ENCODE measurements at regions not wholly inside any gene's neighbourhood (a gene's known extent, or its start where the extent isn't known, plus 50 kb on each side); places are given as distances from the start of the nearest gene placed in this dataset.

DNA sequence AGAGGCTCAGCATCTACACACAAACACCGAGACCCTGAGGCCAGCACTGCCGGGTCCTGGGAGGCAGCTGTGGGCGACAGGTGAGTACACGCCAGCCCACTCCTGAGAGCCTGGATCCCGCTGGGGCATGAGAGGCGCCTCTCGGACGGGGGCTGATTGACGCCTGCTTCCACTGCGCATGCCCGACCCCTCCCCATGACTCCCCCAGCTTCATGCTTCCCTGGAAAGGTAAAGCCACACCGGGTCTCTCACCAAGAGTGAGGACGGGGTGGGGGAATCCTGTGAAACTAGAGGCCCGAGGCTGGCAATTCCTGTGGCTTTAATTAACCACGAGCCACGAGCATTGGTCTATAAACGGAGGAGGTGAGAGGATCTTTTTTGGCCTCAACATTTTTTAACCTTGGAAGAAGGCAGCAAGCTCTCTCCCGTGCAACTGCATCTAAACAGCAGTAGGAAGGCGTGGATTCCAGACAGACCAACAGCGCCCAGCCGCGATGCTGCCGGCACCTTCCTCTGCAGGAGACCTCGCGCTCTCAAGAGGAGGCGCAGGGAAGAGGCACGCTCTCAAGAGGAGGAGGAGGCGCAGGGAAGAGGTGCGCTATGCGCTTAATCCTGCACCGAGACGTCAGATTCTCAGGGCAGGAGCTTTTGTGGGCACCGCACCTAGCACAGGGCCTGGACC is 71.8 kb upstream of the METRNL start:
- Histone ChIP-seq H4K20me1 (ENCODE audit: insufficient read depth) (no peaks in the 10 kb centered on the region), H3K9me2 (ENCODE audit: insufficient read depth) (no peaks in the 10 kb centered on the region), H3K36me3 (ENCODE audit: low read depth) (no peaks in the 10 kb centered on the region), H3K27me3 (ENCODE audit: insufficient read depth, low read depth) (no peaks in the 10 kb centered on the region), H3K79me2 (ENCODE audit: low read depth) (no peaks in the 10 kb centered on the region), H3K9me3 (ENCODE audit: insufficient read depth, low read depth) (no peaks in the 10 kb centered on the region), H3K4me2 (no peak overlapping the region), H2AFZ (no peak overlapping the region), H3K4me3 (no peak overlapping the region), H3K4me1 (replicated peaks; ENCODE audit: insufficient read depth) (no peaks in the 10 kb centered on the region), H3F3A (ENCODE audit: insufficient read depth, low read depth) (no peaks in the 10 kb centered on the region), H3K27ac (no peak overlapping the region)
- ChIA-PET CTCF (no interaction called here), POLR2A (ENCODE audit: unreplicated experiment) (no interaction called here)
- DNase-seq, result no peak
- TF ChIP-seq, protein P1, sequence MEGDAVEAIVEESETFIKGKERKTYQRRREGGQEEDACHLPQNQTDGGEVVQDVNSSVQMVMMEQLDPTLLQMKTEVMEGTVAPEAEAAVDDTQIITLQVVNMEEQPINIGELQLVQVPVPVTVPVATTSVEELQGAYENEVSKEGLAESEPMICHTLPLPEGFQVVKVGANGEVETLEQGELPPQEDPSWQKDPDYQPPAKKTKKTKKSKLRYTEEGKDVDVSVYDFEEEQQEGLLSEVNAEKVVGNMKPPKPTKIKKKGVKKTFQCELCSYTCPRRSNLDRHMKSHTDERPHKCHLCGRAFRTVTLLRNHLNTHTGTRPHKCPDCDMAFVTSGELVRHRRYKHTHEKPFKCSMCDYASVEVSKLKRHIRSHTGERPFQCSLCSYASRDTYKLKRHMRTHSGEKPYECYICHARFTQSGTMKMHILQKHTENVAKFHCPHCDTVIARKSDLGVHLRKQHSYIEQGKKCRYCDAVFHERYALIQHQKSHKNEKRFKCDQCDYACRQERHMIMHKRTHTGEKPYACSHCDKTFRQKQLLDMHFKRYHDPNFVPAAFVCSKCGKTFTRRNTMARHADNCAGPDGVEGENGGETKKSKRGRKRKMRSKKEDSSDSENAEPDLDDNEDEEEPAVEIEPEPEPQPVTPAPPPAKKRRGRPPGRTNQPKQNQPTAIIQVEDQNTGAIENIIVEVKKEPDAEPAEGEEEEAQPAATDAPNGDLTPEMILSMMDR (conservative IDR thresholded peaks at IDR 0.05), result no peak
- no peak for TF ChIP-seq EZH2 (IDR thresholded peaks at IDR 0.05; ENCODE audit: low read depth)
- intact Hi-C loops (cut with micrococcal nuclease; ENCODE audit: unreplicated experiment), result no loop called here
- BruUV-seq (replicated peaks), result no TSS peak

GRCh38 chr17:83008186-83008510 is 71.3 kb upstream of the METRNL start:
- CTCF ChIA-PET, result no interaction called here
- no TSS peak for BruUV-seq (replicated peaks)
- no peak for TF ChIP-seq EZH2 (IDR thresholded peaks at IDR 0.05; ENCODE audit: low read depth)
- TF ChIP-seq, protein P1 (conservative IDR thresholded peaks at IDR 0.05), result no peak

DNA sequence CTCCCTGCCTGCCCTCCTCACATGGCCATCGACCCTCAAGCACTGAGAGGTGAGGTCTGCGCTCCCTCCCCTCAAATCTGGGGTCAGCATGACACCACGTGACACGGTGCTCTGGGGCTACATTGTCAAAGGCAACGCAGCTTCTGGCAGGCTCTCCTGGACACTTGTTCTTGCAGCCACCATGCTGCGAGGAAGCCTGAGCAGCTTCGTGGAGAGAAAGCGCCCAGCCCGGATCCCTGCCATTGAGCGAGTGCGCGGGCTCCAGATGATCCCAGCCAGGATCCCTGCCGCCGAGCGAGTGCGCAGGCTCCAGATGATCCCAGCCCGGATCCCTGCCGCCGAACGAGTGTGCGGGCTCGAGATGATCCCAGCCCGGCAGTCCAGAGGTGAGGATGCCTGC is 70.9 kb upstream of the METRNL start:
- H4K20me1 ChIP-seq (ENCODE audit: insufficient read depth), result no peaks in the 10 kb centered on the region
- no peak overlapping the region for H3K27ac ChIP-seq
- H3K4me3 ChIP-seq, result no peak overlapping the region
- no peaks in the 10 kb centered on the region for H3K79me2 ChIP-seq (ENCODE audit: low read depth)
- H3K36me3 ChIP-seq (ENCODE audit: low read depth), result no peaks in the 10 kb centered on the region
- no peak overlapping the region for H3K4me2 ChIP-seq
- no peaks in the 10 kb centered on the region for H3F3A ChIP-seq (ENCODE audit: insufficient read depth, low read depth)
- DNase-seq, result no peak
- TF ChIP-seq EZH2 (IDR thresholded peaks at IDR 0.05; ENCODE audit: low read depth), result no peak
- TF ChIP-seq, protein P1 (conservative IDR thresholded peaks at IDR 0.05), result no peak
- ChIA-PET CTCF (no interaction called here), POLR2A (ENCODE audit: unreplicated experiment) (no interaction called here)
- H2AFZ ChIP-seq, result no peak overlapping the region
- no peaks in the 10 kb centered on the region for H3K9me3 ChIP-seq (ENCODE audit: insufficient read depth, low read depth)
- H3K27me3 ChIP-seq (ENCODE audit: insufficient read depth, low read depth), result no peaks in the 10 kb centered on the region
- H3K4me1 ChIP-seq (replicated peaks; ENCODE audit: insufficient read depth), result no peaks in the 10 kb centered on the region
- no peaks in the 10 kb centered on the region for H3K9me2 ChIP-seq (ENCODE audit: insufficient read depth)
- BruUV-seq (replicated peaks), result no TSS peak
- intact Hi-C loops (cut with micrococcal nuclease; ENCODE audit: unreplicated experiment), result no loop called here

More at GRCh38 chr17:83008186-83008510, 71.3 kb upstream of the METRNL start:
- no peak overlapping the region for H3K4me2 ChIP-seq
- no peak for DNase-seq
- POLR2A ChIA-PET (ENCODE audit: unreplicated experiment), result no interaction called here
- H3K27ac ChIP-seq, result no peak overlapping the region
- H3K9me2 ChIP-seq (ENCODE audit: insufficient read depth), result no peaks in the 10 kb centered on the region
- H3K27me3 ChIP-seq (ENCODE audit: insufficient read depth, low read depth), result no peaks in the 10 kb centered on the region
- no peaks in the 10 kb centered on the region for H4K20me1 ChIP-seq (ENCODE audit: insufficient read depth)
- no peaks in the 10 kb centered on the region for H3K4me1 ChIP-seq (replicated peaks; ENCODE audit: insufficient read depth)
- no peak overlapping the region for H3K4me3 ChIP-seq
- H3F3A ChIP-seq (ENCODE audit: insufficient read depth, low read depth), result no peaks in the 10 kb centered on the region
- no peaks in the 10 kb centered on the region for H3K9me3 ChIP-seq (ENCODE audit: insufficient read depth, low read depth)
- H3K79me2 ChIP-seq (ENCODE audit: low read depth), result no peaks in the 10 kb centered on the region
- H3K36me3 ChIP-seq (ENCODE audit: low read depth), result no peaks in the 10 kb centered on the region
- H2AFZ ChIP-seq, result no peak overlapping the region
- intact Hi-C loops (cut with micrococcal nuclease; ENCODE audit: unreplicated experiment), result no loop called here

Data from PC-9 (cell line).